RPMI7951 (cell line): ENCODE measurements at regions not wholly inside any gene's neighbourhood (a gene's known extent, or its start where the extent isn't known, plus 50 kb on each side); places are given as distances from the start of the nearest gene placed in this dataset.
A peak's percentile ranks its signal among the peaks of the same experiment; 100 is the strongest.

Source experiments
- DNase-seq: peaks from one replicate; pipeline ENCODE4 v3.0.0-alpha.2; 2012; ENCODE audit warnings: low read depth

- DNase-seq = peak; percentile 73
These were observed 64.7 kb upstream of the GRAMD2B start for GRCh38 chr5:126358525-126358924.

GRCh38 chr5:126359884-126360283, 63.3 kb upstream of the GRAMD2B start:
- peak; percentile 70 for DNase-seq

- no peak for DNase-seq
These were observed 62.7 kb upstream of the GRAMD2B start for GRCh38 chr5:126360467-126360866.

- DNase-seq = peak; percentile 55
These were observed 59.6 kb upstream of the GRAMD2B start for GRCh38 chr5:126363658-126364057.

- DNase-seq = no peak
These were observed 58.9 kb upstream of the GRAMD2B start for GRCh38 chr5:126364206-126364902.

GRCh38 chr5:126365446-126366198, 57.6 kb upstream of the GRAMD2B start:
- DNase-seq = no peak

GRCh38 chr5:126366199-126366560, 57.0 kb upstream of the GRAMD2B start:
- no peak for DNase-seq

GRCh38 chr5:126368239-126368812, 54.9 kb upstream of the GRAMD2B start:
- no peak for DNase-seq

- DNase-seq = no peak
These were observed 54.1 kb upstream of the GRAMD2B start for GRCh38 chr5:126369083-126369482.

- DNase-seq = no peak
These were observed 53.0 kb upstream of the GRAMD2B start for GRCh38 chr5:126369995-126370731.

GRCh38 chr5:126370796-126371718, 52.2 kb upstream of the GRAMD2B start:
- DNase-seq = no peak

- DNase-seq = peak; percentile 64
These were observed 49.7 kb upstream of the GRAMD2B start for GRCh38 chr5:126373375-126374108.
